ENCODE measurements at regions not wholly inside any gene's neighbourhood (a gene's known extent, or its start where the extent isn't known, plus 50 kb on each side); places are given as distances from the start of the nearest gene placed in this dataset.

- no peak for DNase-seq
- no peaks in the 10 kb centered on the region for H3K27me3 ChIP-seq (ENCODE audit: low read depth)
- intact Hi-C loops (cut with micrococcal nuclease): loop anchor here (5.0 kb wide), 1 partner anchor 52 kb away; no protein-coding TSS in a partner anchor
- no peaks in the 10 kb centered on the region for H3K36me3 ChIP-seq
- no peaks in the 10 kb centered on the region for H3K4me1 ChIP-seq
- H3K27ac ChIP-seq (replicated peaks): no peak overlapping the region
- no peak overlapping the region for H3K4me3 ChIP-seq
- H3K9me3 ChIP-seq (replicated peaks): peaks cover 7% of the 10 kb centered on the region
- no peak for TF ChIP-seq CTCF (IDR thresholded peaks at IDR 0.05; ENCODE audit: borderline replicate concordance)
Measured at GRCh38 chr9:7479300-7479699, 320.3 kb downstream of the DMAC1 start.

GRCh38 chr9:7478646-7479045 is 320.9 kb downstream of the DMAC1 start:
- H3K4me3 ChIP-seq: no peak overlapping the region
- H3K27me3 ChIP-seq (ENCODE audit: low read depth): no peaks in the 10 kb centered on the region
- no peak for DNase-seq
- no peaks in the 10 kb centered on the region for H3K4me1 ChIP-seq
- no peaks in the 10 kb centered on the region for H3K36me3 ChIP-seq
- no peak for TF ChIP-seq CTCF (IDR thresholded peaks at IDR 0.05; ENCODE audit: borderline replicate concordance)
- intact Hi-C loops (cut with micrococcal nuclease): loop anchor here (5.0 kb wide), 1 partner anchor 51 kb away; no protein-coding TSS in a partner anchor
- no peak overlapping the region for H3K27ac ChIP-seq (replicated peaks)
- H3K9me3 ChIP-seq (replicated peaks): peaks cover 7% of the 10 kb centered on the region

GRCh38 chr9:7467186-7467585 is 332.4 kb downstream of the DMAC1 start:
- H3K27ac ChIP-seq (replicated peaks): no peak overlapping the region
- intact Hi-C loops (cut with micrococcal nuclease): no loop called here
- H3K9me3 ChIP-seq (replicated peaks): no peaks in the 10 kb centered on the region
- no peaks in the 10 kb centered on the region for H3K36me3 ChIP-seq
- no peak for TF ChIP-seq CTCF (IDR thresholded peaks at IDR 0.05; ENCODE audit: borderline replicate concordance)
- no peaks in the 10 kb centered on the region for H3K4me1 ChIP-seq
- no peaks in the 10 kb centered on the region for H3K27me3 ChIP-seq (ENCODE audit: low read depth)
- no peak overlapping the region for H3K4me3 ChIP-seq
- DNase-seq: no peak

- no peak for TF ChIP-seq CTCF (IDR thresholded peaks at IDR 0.05; ENCODE audit: borderline replicate concordance)
- Histone ChIP-seq H3K27ac (replicated peaks) (no peak overlapping the region), H3K27me3 (ENCODE audit: low read depth) (no peaks in the 10 kb centered on the region), H3K4me1 (no peaks in the 10 kb centered on the region), H3K36me3 (no peaks in the 10 kb centered on the region), H3K4me3 (no peak overlapping the region), H3K9me3 (replicated peaks) (no peaks in the 10 kb centered on the region)
- DNase-seq: no peak
- intact Hi-C loops (cut with micrococcal nuclease): no loop called here
Measured at GRCh38 chr9:7461791-7462190, 337.8 kb downstream of the DMAC1 start.

- DNase-seq: no peak
- Histone ChIP-seq H3K27ac (replicated peaks) (no peak overlapping the region), H3K9me3 (replicated peaks) (no peaks in the 10 kb centered on the region), H3K27me3 (ENCODE audit: low read depth) (no peaks in the 10 kb centered on the region), H3K4me1 (no peaks in the 10 kb centered on the region), H3K36me3 (no peaks in the 10 kb centered on the region), H3K4me3 (no peak overlapping the region)
- intact Hi-C loops (cut with micrococcal nuclease): no loop called here
- TF ChIP-seq CTCF (IDR thresholded peaks at IDR 0.05; ENCODE audit: borderline replicate concordance): no peak
Measured at GRCh38 chr9:7456793-7457530, 342.6 kb downstream of the DMAC1 start.

All from left ventricle myocardium inferior (tissue), 1 donor.